CD14-positive monocyte (primary cell): ENCODE measurements at regions not wholly inside any gene's neighbourhood (a gene's known extent, or its start where the extent isn't known, plus 50 kb on each side); places are given as distances from the start of the nearest gene placed in this dataset.

Experiments used
- DNase-seq, 3 donors: peaks; one replicate each; pipeline ENCODE4 v3.0.0-alpha.2; 2011 to 2022
- H2AFZ ChIP-seq: 2 replicates; pipeline ENCODE4 v1.6.0; 2012; ENCODE audit warnings: mild to moderate bottlenecking, low read depth, low read length, inconsistent platforms; ENCODE audit not compliant: insufficient read depth, poor library complexity, severe bottlenecking
- H3K27ac ChIP-seq, 2 donors: 1 replicate in 1 of 2; 2 replicates in 1 of 2; pipeline ENCODE4 v1.5.1; 2012 to 2013; ENCODE audit warnings: low read length in 2 of 2, control low read depth in 1 of 2, inconsistent platforms in 1 of 2, low read depth in 1 of 2, mild to moderate bottlenecking in 1 of 2
- H3K27me3 ChIP-seq, 2 donors: one replicate each; pipeline versions ENCODE4 v1.6.0 to v1.6.1; 2011 to 2013; ENCODE audit warnings: low read length in 2 of 2; ENCODE audit not compliant: control insufficient read depth in 2 of 2, insufficient read depth in 2 of 2
- H3K36me3 ChIP-seq, 2 donors: replicated peaks in 1 of 2; 1 replicate in 1 of 2; 2 replicates in 1 of 2; pipeline versions ENCODE4 v1.5.1 to v1.6.1; 2012 to 2013; ENCODE audit warnings: low read length in 2 of 2, control low read depth in 1 of 2, inconsistent platforms in 1 of 2, mild to moderate bottlenecking in 1 of 2; ENCODE audit not compliant: insufficient read depth in 2 of 2, control insufficient read depth in 1 of 2
- H3K4me1 ChIP-seq, 2 donors: 1 replicate in 1 of 2; 2 replicates in 1 of 2; pipeline versions ENCODE4 v1.5.1 to v1.6.1; 2012 to 2013; ENCODE audit warnings: low read length in 2 of 2, control low read depth in 1 of 2, inconsistent platforms in 1 of 2, mild to moderate bottlenecking in 1 of 2, moderate library complexity in 1 of 2; ENCODE audit not compliant: insufficient read depth in 2 of 2, control insufficient read depth in 1 of 2
- H3K4me2 ChIP-seq: replicated peaks from 2 replicates; pipeline ENCODE3; 2012; ENCODE audit warnings: low read length, moderate library complexity, mild to moderate bottlenecking; ENCODE audit not compliant: poor library complexity, severe bottlenecking; ENCODE audit errors: extremely low read depth
- H3K4me3 ChIP-seq, 3 experiments: fragments of 200-600 bp in 1 of 3; sonication (generic) in 1 of 3; replicated peaks in 1 of 3; 1 replicate in 2 of 3; 2 replicates in 1 of 3; pipeline ENCODE4 v1.5.1; 2011 to 2013; ENCODE audit warnings: low read length in 3 of 3, mild to moderate bottlenecking in 3 of 3, control low read depth in 2 of 3, low read depth in 2 of 3, inconsistent platforms in 1 of 3, moderate library complexity in 1 of 3
- H3K79me2 ChIP-seq: 2 replicates; pipeline ENCODE4 v1.6.0; 2012; ENCODE audit warnings: mild to moderate bottlenecking, control low read depth, inconsistent platforms, low read length, moderate library complexity; ENCODE audit not compliant: insufficient read depth
- H3K9ac ChIP-seq: 2 replicates; pipeline ENCODE4 v1.6.0; 2017; ENCODE audit warnings: low read length, mild to moderate bottlenecking; ENCODE audit not compliant: insufficient read depth, poor library complexity, severe bottlenecking
- H3K9me3 ChIP-seq, 2 donors: replicated peaks in 1 of 2; 1 replicate in 1 of 2; 2 replicates in 1 of 2; pipeline versions ENCODE4 v1.5.1 to v1.6.1; 2012 to 2013; ENCODE audit warnings: low read length in 2 of 2, control low read depth in 1 of 2; ENCODE audit not compliant: control insufficient read depth in 1 of 2, insufficient read depth in 1 of 2
- H4K20me1 ChIP-seq: 2 replicates; pipeline ENCODE4 v1.6.0; 2012; ENCODE audit warnings: mild to moderate bottlenecking, low read length, control low read depth, moderate library complexity; ENCODE audit not compliant: insufficient read depth
- H3K27ac Mint-ChIP-seq, 7 donors: one replicate each; pipeline ENCODE4 v1.8.0; 2020; ENCODE audit warnings: mild to moderate bottlenecking in 7 of 7, mixed read lengths in 7 of 7, moderate library complexity in 6 of 7, inconsistent platforms in 2 of 7
- H3K27me3 Mint-ChIP-seq, 3 donors: one replicate each; pipeline ENCODE4 v1.8.0; 2021 to 2022; ENCODE audit warnings: low read depth in 3 of 3, mild to moderate bottlenecking in 3 of 3, mixed read lengths in 3 of 3, moderate library complexity in 3 of 3, inconsistent platforms in 1 of 3
- H3K36me3 Mint-ChIP-seq, 2 donors: one replicate each; pipeline ENCODE4 v1.8.0; 2020; ENCODE audit warnings: mixed read lengths in 2 of 2, inconsistent platforms in 1 of 2, mild to moderate bottlenecking in 1 of 2
- H3K4me1 Mint-ChIP-seq: one replicate; pipeline ENCODE4 v1.8.0; 2020; ENCODE audit warnings: mild to moderate bottlenecking, mixed read lengths
- H3K4me3 Mint-ChIP-seq, 2 donors: one replicate each; pipeline ENCODE4 v1.8.0; 2020; ENCODE audit warnings: mild to moderate bottlenecking in 2 of 2, mixed read lengths in 2 of 2, moderate library complexity in 1 of 2
- H3K9me3 Mint-ChIP-seq, 7 donors: one replicate each; pipeline ENCODE4 v1.8.0; 2020 to 2022; ENCODE audit warnings: mixed read lengths in 7 of 7, mild to moderate bottlenecking in 6 of 7, moderate library complexity in 6 of 7, inconsistent platforms in 2 of 7
- WGBS: methylation state at CpG from one replicate; pipeline ENCODE4 v1.1.5; 2013; ENCODE audit warnings: missing lambda C conversion rate; ENCODE audit not compliant: insufficient coverage; 5-methylcytosine and 5-hydroxymethylcytosine counted together
- intact Hi-C, 2 donors: fragments of 100-400 bp; cut with micrococcal nuclease; formaldehyde crosslinking; loops; one replicate each; pipeline versions ENCODE4 v1.15.0 to v1.15.1; 2023
- TF ChIP-seq, protein P1 (sequence below): fragments of 200-600 bp; IDR thresholded peaks from one replicate; pipeline ENCODE4 v1.8.0; 2022; ENCODE audit warnings: antibody characterized with exemption, mild to moderate bottlenecking

DNA sequence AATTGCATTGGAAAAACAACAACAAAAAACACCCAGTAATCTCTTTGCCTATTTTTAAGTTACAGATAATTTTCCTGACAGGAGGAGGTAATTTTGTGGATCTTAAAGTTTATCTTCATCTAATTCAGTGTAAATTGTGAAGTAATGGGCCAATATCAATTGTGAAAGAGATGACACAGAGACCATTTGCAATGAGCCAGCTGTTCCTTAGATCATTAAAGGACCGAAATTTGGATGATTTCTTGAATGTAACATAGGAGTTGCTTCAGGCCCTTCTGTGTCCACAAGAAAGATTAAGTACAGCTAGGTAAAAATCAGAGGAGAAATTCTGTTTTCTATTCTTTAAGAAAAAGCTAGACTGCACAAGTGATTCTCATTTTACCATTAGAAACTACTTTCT, 718.5 kb upstream of the ANO3 start:
- H3K27me3 Mint-ChIP-seq, result no peaks in the 10 kb centered on the region
- peaks cover 0 to 7% (median 2%) of the 10 kb centered on the region in 7 donors for H3K9me3 Mint-ChIP-seq

DNA sequence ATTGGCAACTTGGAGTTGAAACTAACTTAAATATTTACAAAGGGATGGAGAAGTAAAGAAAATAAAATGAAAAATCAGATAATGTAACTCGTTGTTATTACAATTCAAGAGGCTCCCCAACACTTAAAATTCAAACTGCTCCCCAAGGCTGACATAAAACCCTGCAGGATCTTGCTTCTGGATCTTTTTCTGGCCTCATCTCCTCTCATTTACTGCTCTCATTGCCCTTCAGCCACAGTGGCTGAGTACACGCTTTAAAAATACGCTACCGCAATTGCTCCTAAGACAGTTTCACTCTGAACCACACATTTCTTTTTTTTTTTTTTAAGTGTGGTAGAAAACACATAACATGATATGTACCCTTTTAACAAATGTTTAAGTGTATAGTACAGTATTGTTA, 718.1 kb upstream of the ANO3 start:
- H3K27me3 Mint-ChIP-seq, result no peaks in the 10 kb centered on the region

More for the DNA sequence above, 718.5 kb upstream of the ANO3 start:
- WGBS, result 86% methylated on average over 1 of the region's 1 CpG
- H2AFZ ChIP-seq, result no peak overlapping the region
- H3K4me3 ChIP-seq, result no peak overlapping the region
- Mint-ChIP-seq H3K4me1 (no peaks in the 10 kb centered on the region), H3K4me3 (no peak overlapping the region), H3K36me3 (no peaks in the 10 kb centered on the region), H3K27ac (no peak overlapping the region)
- peaks cover 4 to 12% of the 10 kb centered on the region in 2 donors for H3K9me3 ChIP-seq
- TF ChIP-seq, protein P1, sequence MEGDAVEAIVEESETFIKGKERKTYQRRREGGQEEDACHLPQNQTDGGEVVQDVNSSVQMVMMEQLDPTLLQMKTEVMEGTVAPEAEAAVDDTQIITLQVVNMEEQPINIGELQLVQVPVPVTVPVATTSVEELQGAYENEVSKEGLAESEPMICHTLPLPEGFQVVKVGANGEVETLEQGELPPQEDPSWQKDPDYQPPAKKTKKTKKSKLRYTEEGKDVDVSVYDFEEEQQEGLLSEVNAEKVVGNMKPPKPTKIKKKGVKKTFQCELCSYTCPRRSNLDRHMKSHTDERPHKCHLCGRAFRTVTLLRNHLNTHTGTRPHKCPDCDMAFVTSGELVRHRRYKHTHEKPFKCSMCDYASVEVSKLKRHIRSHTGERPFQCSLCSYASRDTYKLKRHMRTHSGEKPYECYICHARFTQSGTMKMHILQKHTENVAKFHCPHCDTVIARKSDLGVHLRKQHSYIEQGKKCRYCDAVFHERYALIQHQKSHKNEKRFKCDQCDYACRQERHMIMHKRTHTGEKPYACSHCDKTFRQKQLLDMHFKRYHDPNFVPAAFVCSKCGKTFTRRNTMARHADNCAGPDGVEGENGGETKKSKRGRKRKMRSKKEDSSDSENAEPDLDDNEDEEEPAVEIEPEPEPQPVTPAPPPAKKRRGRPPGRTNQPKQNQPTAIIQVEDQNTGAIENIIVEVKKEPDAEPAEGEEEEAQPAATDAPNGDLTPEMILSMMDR, result no peak
- no peaks in the 10 kb centered on the region for H3K36me3 ChIP-seq
- H3K27ac ChIP-seq, result no peak overlapping the region
- H3K27me3 ChIP-seq, result no peaks in the 10 kb centered on the region
- H4K20me1 ChIP-seq, result no peaks in the 10 kb centered on the region
- H3K4me2 ChIP-seq, result no peak overlapping the region
- H3K79me2 ChIP-seq, result no peaks in the 10 kb centered on the region
- no peaks in the 10 kb centered on the region for H3K4me1 ChIP-seq
- intact Hi-C loops, result no loop called here
- no peak for DNase-seq
- H3K9ac ChIP-seq, result no peak overlapping the region

More for the DNA sequence above, 718.1 kb upstream of the ANO3 start:
- Histone ChIP-seq H3K27ac (no peak overlapping the region), H3K36me3 (no peaks in the 10 kb centered on the region), H3K4me1 (no peaks in the 10 kb centered on the region), H3K27me3 (no peaks in the 10 kb centered on the region), H3K4me2 (no peak overlapping the region), H3K9ac (no peak overlapping the region), H3K9me3 (peaks cover 4 to 12% of the 10 kb centered on the region in 2 donors), H3K79me2 (no peaks in the 10 kb centered on the region), H4K20me1 (no peaks in the 10 kb centered on the region), H2AFZ (no peak overlapping the region), H3K4me3 (no peak overlapping the region)
- H3K4me1 Mint-ChIP-seq, result no peaks in the 10 kb centered on the region
- no peak overlapping the region for H3K27ac Mint-ChIP-seq
- no peaks in the 10 kb centered on the region for H3K36me3 Mint-ChIP-seq
- TF ChIP-seq, protein P1, result no peak
- H3K4me3 Mint-ChIP-seq, result no peak overlapping the region
- intact Hi-C loops, result no loop called here
- 71% methylated on average over 1 of the region's 4 CpGs for WGBS
- DNase-seq, result no peak
- H3K9me3 Mint-ChIP-seq, result peaks cover 0 to 7% (median 2%) of the 10 kb centered on the region in 7 donors
